Epithelial cell of proximal tubule (primary cell): ENCODE measurements at regions not wholly inside any gene's neighbourhood (a gene's known extent, or its start where the extent isn't known, plus 50 kb on each side); places are given as distances from the start of the nearest gene placed in this dataset.
"Not testable (repeated sequence)": the region's sequence is repeated elsewhere in the genome, so short reads cannot be mapped to it uniquely, and the experiment has no call there.

Source experiments
- DNase-seq: peaks from one replicate; pipeline ENCODE4 v3.0.0-alpha.2; 2011; ENCODE audit warnings: low read depth
- H3K4me3 ChIP-seq: 2 replicates; pipeline ENCODE4 v1.5.1; 2011; ENCODE audit warnings: low read depth, mild to moderate bottlenecking, low read length
- CTCF ChIP-seq: conservative IDR thresholded peaks from 2 replicates; pipeline ENCODE4 v1.5.1; 2012; ENCODE audit warnings: low read depth, mild to moderate bottlenecking, low read length

- no peak overlapping the region for H3K4me3 ChIP-seq
- no peak for DNase-seq
- no peak for TF ChIP-seq CTCF
Measured at GRCh38 chr14:43105305-43105704, 1401.8 kb downstream of the FSCB start.

- no peak overlapping the region for H3K4me3 ChIP-seq
- TF ChIP-seq CTCF = no peak
Measured at GRCh38 chr14:43090380-43090779, 1416.7 kb downstream of the FSCB start.

GRCh38 chr14:43087666-43088065 lies 1419.4 kb downstream of the FSCB start:
- no peak for TF ChIP-seq CTCF
- H3K4me3 ChIP-seq = no peak overlapping the region
- no peak for DNase-seq

More at GRCh38 chr14:43090380-43090779, 1416.7 kb downstream of the FSCB start:
- no peak for DNase-seq

- no peak overlapping the region for H3K4me3 ChIP-seq
- no peak for TF ChIP-seq CTCF
- no peak for DNase-seq
Measured at GRCh38 chr14:43085819-43086218, 1421.3 kb downstream of the FSCB start.

- not testable (repeated sequence) for DNase-seq, H3K4me3 ChIP-seq
Measured at GRCh38 chr14:43067372-43067771, 1439.7 kb downstream of the FSCB start.

- TF ChIP-seq CTCF = no peak
Measured at GRCh38 chr14:43056106-43056505, 1449.4 kb downstream of the LRFN5 start.

GRCh38 chr14:43052897-43053296 lies 1446.2 kb downstream of the LRFN5 start:
- H3K4me3 ChIP-seq = no peak overlapping the region
- DNase-seq = no peak
- no peak for TF ChIP-seq CTCF

More at GRCh38 chr14:43056106-43056505, 1449.4 kb downstream of the LRFN5 start:
- H3K4me3 ChIP-seq = no peak overlapping the region
- no peak for DNase-seq

GRCh38 chr14:43043850-43044249 lies 1437.2 kb downstream of the LRFN5 start:
- no peak for DNase-seq
- no peak overlapping the region for H3K4me3 ChIP-seq
- no peak for TF ChIP-seq CTCF
